ENCODE measurements at regions not wholly inside any gene's neighbourhood (a gene's known extent, or its start where the extent isn't known, plus 50 kb on each side); places are given as distances from the start of the nearest gene placed in this dataset.

DNA sequence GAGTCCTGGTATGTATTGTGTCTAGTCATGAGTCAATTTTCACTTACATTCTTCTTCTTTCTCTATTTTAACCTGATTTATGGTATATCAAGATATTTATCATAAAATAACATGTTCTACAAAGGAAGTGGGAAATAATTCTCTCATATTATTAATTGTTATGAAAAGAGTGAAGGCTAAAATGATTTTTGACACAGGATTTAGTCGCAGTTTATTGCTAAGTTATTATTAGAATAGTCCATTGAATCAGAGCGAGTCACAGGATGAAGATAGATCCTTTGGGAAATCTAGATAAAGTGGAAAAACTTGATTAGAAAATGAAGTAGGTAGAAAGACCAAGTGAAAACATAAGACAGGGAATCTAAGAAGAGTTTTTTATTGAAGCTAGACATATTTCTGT, 184.3 kb upstream of the DGKB start (continued):
- TF ChIP-seq, protein P1, sequence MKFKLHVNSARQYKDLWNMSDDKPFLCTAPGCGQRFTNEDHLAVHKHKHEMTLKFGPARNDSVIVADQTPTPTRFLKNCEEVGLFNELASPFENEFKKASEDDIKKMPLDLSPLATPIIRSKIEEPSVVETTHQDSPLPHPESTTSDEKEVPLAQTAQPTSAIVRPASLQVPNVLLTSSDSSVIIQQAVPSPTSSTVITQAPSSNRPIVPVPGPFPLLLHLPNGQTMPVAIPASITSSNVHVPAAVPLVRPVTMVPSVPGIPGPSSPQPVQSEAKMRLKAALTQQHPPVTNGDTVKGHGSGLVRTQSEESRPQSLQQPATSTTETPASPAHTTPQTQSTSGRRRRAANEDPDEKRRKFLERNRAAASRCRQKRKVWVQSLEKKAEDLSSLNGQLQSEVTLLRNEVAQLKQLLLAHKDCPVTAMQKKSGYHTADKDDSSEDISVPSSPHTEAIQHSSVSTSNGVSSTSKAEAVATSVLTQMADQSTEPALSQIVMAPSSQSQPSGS (IDR thresholded peaks at IDR 0.05; ENCODE audit: low read length): no peak
